Posterior cingulate gyrus (tissue), 11 donors: ENCODE measurements at regions not wholly inside any gene's neighbourhood (a gene's known extent, or its start where the extent isn't known, plus 50 kb on each side); places are given as distances from the start of the nearest gene placed in this dataset.

Experiments used
- DNase-seq, 10 donors: peaks; one replicate each; pipeline versions ENCODE4 v3.0.0 to v3.0.0-alpha.2; 2020 to 2021; ENCODE audit warnings: mixed read lengths in 3 of 10
- intact Hi-C: fragments of 100-400 bp; cut with DNase I; formaldehyde crosslinking; loops from one replicate; pipeline ENCODE4 v1.15.1; 2023

- no peak for DNase-seq
These were observed 207.8 kb downstream of the TTLL2 start for GRCh38 chr6:167532410-167533288.

GRCh38 chr6:167533851-167534250 is 209.0 kb downstream of the TTLL2 start:
- intact Hi-C loops = no loop called here
- no peak for DNase-seq

More at GRCh38 chr6:167532410-167533288, 207.8 kb downstream of the TTLL2 start:
- intact Hi-C loops = no loop called here

- no peak for DNase-seq
- intact Hi-C loops = no loop called here
These were observed 212.9 kb downstream of the TTLL2 start for GRCh38 chr6:167537816-167538215.

GRCh38 chr6:167538746-167539145 is 213.9 kb downstream of the TTLL2 start:
- intact Hi-C loops = no loop called here
- no peak for DNase-seq

GRCh38 chr6:167540796-167541195 is 215.9 kb downstream of the TTLL2 start:
- DNase-seq = no peak
- intact Hi-C loops = no loop called here

GRCh38 chr6:167541544-167541943 is 216.7 kb downstream of the TTLL2 start:
- intact Hi-C loops = no loop called here
- DNase-seq = no peak

- peak in 1 of 10 donors; percentile 65 for DNase-seq
- intact Hi-C loops = no loop called here
These were observed 219.0 kb downstream of the TTLL2 start for GRCh38 chr6:167543602-167544497.

- DNase-seq = peak in 1 of 10 donors; percentile 63
- intact Hi-C loops = no loop called here
These were observed 221.9 kb downstream of the TTLL2 start for GRCh38 chr6:167546611-167547327.

GRCh38 chr6:167547328-167547692 is 222.4 kb downstream of the TTLL2 start:
- DNase-seq = no peak
- intact Hi-C loops = no loop called here

- intact Hi-C loops = no loop called here
- DNase-seq = no peak
These were observed 222.9 kb downstream of the TTLL2 start for GRCh38 chr6:167547751-167548150.

- intact Hi-C loops = no loop called here
- DNase-seq = no peak
These were observed 223.6 kb downstream of the TTLL2 start for GRCh38 chr6:167548451-167548850.

GRCh38 chr6:167549213-167549612 is 224.3 kb downstream of the TTLL2 start:
- intact Hi-C loops = no loop called here

GRCh38 chr6:167550941-167551627 is 226.2 kb downstream of the TTLL2 start:
- intact Hi-C loops = no loop called here
- DNase-seq = peak; percentile 51 to 95 (median 76)

More at GRCh38 chr6:167549213-167549612, 224.3 kb downstream of the TTLL2 start:
- peak in 5 of 10 donors; percentile 22 to 92 (median 64) for DNase-seq

GRCh38 chr6:167551628-167552257 is 226.9 kb downstream of the TTLL2 start:
- DNase-seq = no peak
- intact Hi-C loops = no loop called here

GRCh38 chr6:167552258-167552630 is 227.4 kb downstream of the TTLL2 start:
- intact Hi-C loops = no loop called here
- DNase-seq = no peak

- DNase-seq = no peak
- intact Hi-C loops = no loop called here
These were observed 228.3 kb downstream of the TTLL2 start for GRCh38 chr6:167552961-167553735.

GRCh38 chr6:167553736-167554119 is 228.8 kb downstream of the TTLL2 start:
- intact Hi-C loops = no loop called here
- no peak for DNase-seq

- intact Hi-C loops = no loop called here
- no peak for DNase-seq
These were observed 230.0 kb downstream of the TTLL2 start for GRCh38 chr6:167554854-167555253.

- DNase-seq = no peak
- intact Hi-C loops = no loop called here
These were observed 230.9 kb downstream of the TTLL2 start for GRCh38 chr6:167555836-167556235.
